ENCODE measurements at regions not wholly inside any gene's neighbourhood (a gene's known extent, or its start where the extent isn't known, plus 50 kb on each side); places are given as distances from the start of the nearest gene placed in this dataset.
"Not testable (repeated sequence)": the region's sequence is repeated elsewhere in the genome, so short reads cannot be mapped to it uniquely, and the experiment has no call there.

- Histone ChIP-seq H3K9ac (ENCODE audit: low read depth, low read length) (no peak overlapping the region), H3K27me3 (ENCODE audit: control insufficient read depth, insufficient read depth, low read length) (peaks cover 6% of the 10 kb centered on the region; the same call in 1 of the 2 replicates), H3K36me3 (ENCODE audit: control insufficient read depth, insufficient read depth, low read length) (no peaks in the 10 kb centered on the region), H3K4me3 (ENCODE audit: low read depth, low read length) (no peak overlapping the region), H3K4me1 (ENCODE audit: control insufficient read depth, insufficient read depth, low read length) (peaks cover 14% of the 10 kb centered on the region), H3K27ac (ENCODE audit: low read depth, low read length) (no peak overlapping the region), H3K9me3 (ENCODE audit: control insufficient read depth, insufficient read depth, low read length) (no peaks in the 10 kb centered on the region)
Observed at GRCh38 chr1:38733761-38734160, 125.8 kb downstream of the RRAGC start.

- Histone ChIP-seq H3K27ac (ENCODE audit: low read depth, low read length) (no peak overlapping the region), H3K4me1 (ENCODE audit: control insufficient read depth, insufficient read depth, low read length) (peaks cover 34% of the 10 kb centered on the region), H3K9me3 (ENCODE audit: control insufficient read depth, insufficient read depth, low read length) (no peaks in the 10 kb centered on the region), H3K27me3 (ENCODE audit: control insufficient read depth, insufficient read depth, low read length) (peaks cover 10% of the 10 kb centered on the region; the same call in 1 of the 2 replicates), H3K36me3 (ENCODE audit: control insufficient read depth, insufficient read depth, low read length) (no peaks in the 10 kb centered on the region), H3K9ac (ENCODE audit: low read depth, low read length) (no peak overlapping the region), H3K4me3 (ENCODE audit: low read depth, low read length) (no peak overlapping the region)
Observed at GRCh38 chr1:38730511-38731397, 128.8 kb downstream of the RRAGC start.

GRCh38 chr1:38728585-38728908 lies 131.0 kb downstream of the RRAGC start:
- no peaks in the 10 kb centered on the region for H3K9me3 ChIP-seq (ENCODE audit: control insufficient read depth, insufficient read depth, low read length)
- no peak overlapping the region for H3K4me3 ChIP-seq (ENCODE audit: low read depth, low read length)
- no peak overlapping the region for H3K9ac ChIP-seq (ENCODE audit: low read depth, low read length)
- H3K36me3 ChIP-seq (ENCODE audit: control insufficient read depth, insufficient read depth, low read length) = no peaks in the 10 kb centered on the region
- H3K27ac ChIP-seq (ENCODE audit: low read depth, low read length) = no peak overlapping the region
- peaks cover 34% of the 10 kb centered on the region for H3K4me1 ChIP-seq (ENCODE audit: control insufficient read depth, insufficient read depth, low read length)
- peaks cover 10% of the 10 kb centered on the region; the same call in 1 of the 2 replicates for H3K27me3 ChIP-seq (ENCODE audit: control insufficient read depth, insufficient read depth, low read length)

- peaks cover 10% of the 10 kb centered on the region; the same call in 1 of the 2 replicates for H3K27me3 ChIP-seq (ENCODE audit: control insufficient read depth, insufficient read depth, low read length)
- peak overlapping the region; percentile 40; the same call in 1 of the 2 replicates for H3K9ac ChIP-seq (ENCODE audit: low read depth, low read length)
- no peaks in the 10 kb centered on the region for H3K9me3 ChIP-seq (ENCODE audit: control insufficient read depth, insufficient read depth, low read length)
- peaks cover 34% of the 10 kb centered on the region for H3K4me1 ChIP-seq (ENCODE audit: control insufficient read depth, insufficient read depth, low read length)
- peak overlapping the region; percentile 87 for H3K27ac ChIP-seq (ENCODE audit: low read depth, low read length)
- H3K36me3 ChIP-seq (ENCODE audit: control insufficient read depth, insufficient read depth, low read length) = no peaks in the 10 kb centered on the region
- H3K4me3 ChIP-seq (ENCODE audit: low read depth, low read length) = peak overlapping the region; percentile 49
Observed at GRCh38 chr1:38727684-38728584, 131.6 kb downstream of the RRAGC start.

GRCh38 chr1:38725321-38725961 lies 134.1 kb downstream of the RRAGC start:
- not testable (repeated sequence) for H3K9me3 ChIP-seq (ENCODE audit: control insufficient read depth, insufficient read depth, low read length); H3K36me3 ChIP-seq (ENCODE audit: control insufficient read depth, insufficient read depth, low read length); H3K27ac ChIP-seq (ENCODE audit: low read depth, low read length); H3K4me3 ChIP-seq (ENCODE audit: low read depth, low read length); H3K9ac ChIP-seq (ENCODE audit: low read depth, low read length); H3K27me3 ChIP-seq (ENCODE audit: control insufficient read depth, insufficient read depth, low read length)
- H3K4me1 ChIP-seq (ENCODE audit: control insufficient read depth, insufficient read depth, low read length) = peaks cover 24% of the 10 kb centered on the region

GRCh38 chr1:38724160-38725131 lies 135.1 kb downstream of the RRAGC start:
- H3K27ac ChIP-seq (ENCODE audit: low read depth, low read length) = no peak overlapping the region
- H3K27me3 ChIP-seq (ENCODE audit: control insufficient read depth, insufficient read depth, low read length) = peaks cover 5% of the 10 kb centered on the region; the same call in 1 of the 2 replicates
- peaks cover 24% of the 10 kb centered on the region for H3K4me1 ChIP-seq (ENCODE audit: control insufficient read depth, insufficient read depth, low read length)
- H3K36me3 ChIP-seq (ENCODE audit: control insufficient read depth, insufficient read depth, low read length) = no peaks in the 10 kb centered on the region
- H3K4me3 ChIP-seq (ENCODE audit: low read depth, low read length) = no peak overlapping the region
- H3K9me3 ChIP-seq (ENCODE audit: control insufficient read depth, insufficient read depth, low read length) = no peaks in the 10 kb centered on the region
- no peak overlapping the region for H3K9ac ChIP-seq (ENCODE audit: low read depth, low read length)

- H3K27me3 ChIP-seq (ENCODE audit: control insufficient read depth, insufficient read depth, low read length) = no peaks in the 10 kb centered on the region
Observed at GRCh38 chr1:38721816-38722215, 137.8 kb downstream of the RRAGC start.

GRCh38 chr1:38719880-38720279 lies 139.7 kb downstream of the RRAGC start:
- Histone ChIP-seq H3K27ac (ENCODE audit: low read depth, low read length) (no peak overlapping the region), H3K27me3 (ENCODE audit: control insufficient read depth, insufficient read depth, low read length) (no peaks in the 10 kb centered on the region), H3K36me3 (ENCODE audit: control insufficient read depth, insufficient read depth, low read length) (no peaks in the 10 kb centered on the region)

More at GRCh38 chr1:38721816-38722215, 137.8 kb downstream of the RRAGC start:
- no peak overlapping the region for H3K4me3 ChIP-seq (ENCODE audit: low read depth, low read length)
- no peaks in the 10 kb centered on the region for H3K36me3 ChIP-seq (ENCODE audit: control insufficient read depth, insufficient read depth, low read length)
- peaks cover 4% of the 10 kb centered on the region for H3K4me1 ChIP-seq (ENCODE audit: control insufficient read depth, insufficient read depth, low read length)
- no peaks in the 10 kb centered on the region for H3K9me3 ChIP-seq (ENCODE audit: control insufficient read depth, insufficient read depth, low read length)
- H3K9ac ChIP-seq (ENCODE audit: low read depth, low read length) = no peak overlapping the region
- no peak overlapping the region for H3K27ac ChIP-seq (ENCODE audit: low read depth, low read length)

GRCh38 chr1:38718031-38718430 lies 141.5 kb downstream of the RRAGC start:
- H3K9me3 ChIP-seq (ENCODE audit: control insufficient read depth, insufficient read depth, low read length) = no peaks in the 10 kb centered on the region
- no peak overlapping the region for H3K4me3 ChIP-seq (ENCODE audit: low read depth, low read length)
- no peaks in the 10 kb centered on the region for H3K4me1 ChIP-seq (ENCODE audit: control insufficient read depth, insufficient read depth, low read length)
- H3K27me3 ChIP-seq (ENCODE audit: control insufficient read depth, insufficient read depth, low read length) = no peaks in the 10 kb centered on the region
- H3K27ac ChIP-seq (ENCODE audit: low read depth, low read length) = no peak overlapping the region
- no peak overlapping the region for H3K9ac ChIP-seq (ENCODE audit: low read depth, low read length)
- H3K36me3 ChIP-seq (ENCODE audit: control insufficient read depth, insufficient read depth, low read length) = no peaks in the 10 kb centered on the region

More at GRCh38 chr1:38719880-38720279, 139.7 kb downstream of the RRAGC start:
- no peaks in the 10 kb centered on the region for H3K9me3 ChIP-seq (ENCODE audit: control insufficient read depth, insufficient read depth, low read length)
- no peak overlapping the region for H3K4me3 ChIP-seq (ENCODE audit: low read depth, low read length)
- no peak overlapping the region for H3K9ac ChIP-seq (ENCODE audit: low read depth, low read length)
- no peaks in the 10 kb centered on the region for H3K4me1 ChIP-seq (ENCODE audit: control insufficient read depth, insufficient read depth, low read length)

- Histone ChIP-seq H3K27ac (ENCODE audit: low read depth, low read length) (no peak overlapping the region), H3K4me3 (ENCODE audit: low read depth, low read length) (no peak overlapping the region), H3K4me1 (ENCODE audit: control insufficient read depth, insufficient read depth, low read length) (no peaks in the 10 kb centered on the region), H3K27me3 (ENCODE audit: control insufficient read depth, insufficient read depth, low read length) (no peaks in the 10 kb centered on the region), H3K9me3 (ENCODE audit: control insufficient read depth, insufficient read depth, low read length) (no peaks in the 10 kb centered on the region), H3K9ac (ENCODE audit: low read depth, low read length) (no peak overlapping the region), H3K36me3 (ENCODE audit: control insufficient read depth, insufficient read depth, low read length) (no peaks in the 10 kb centered on the region)
Observed at GRCh38 chr1:38716229-38716628, 143.3 kb downstream of the RRAGC start.

Data from HUES48 (cell line).